ENCODE measurements at regions not wholly inside any gene's neighbourhood (a gene's known extent, or its start where the extent isn't known, plus 50 kb on each side); places are given as distances from the start of the nearest gene placed in this dataset.

DNA sequence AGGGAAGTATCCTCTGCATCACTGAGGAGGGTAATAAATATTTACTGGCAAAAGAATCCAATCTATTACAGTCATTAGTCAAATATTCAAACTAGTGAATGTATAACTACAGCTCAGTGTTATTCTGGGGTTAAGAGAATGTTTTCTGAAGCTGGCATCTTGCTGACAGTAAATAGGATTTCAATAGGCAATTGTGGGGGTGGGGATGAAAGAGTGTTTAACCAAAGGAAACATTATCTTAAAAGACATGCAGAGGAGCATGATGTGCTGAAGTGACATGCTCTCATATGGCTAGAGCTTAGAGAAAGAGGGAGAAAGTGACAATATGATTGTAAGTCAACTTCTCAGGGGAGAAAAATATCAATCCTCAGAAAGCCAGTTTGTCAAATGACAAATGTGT, 618.4 kb upstream of the RIOK2 start:
- H3K9me3 ChIP-seq (ENCODE audit: insufficient read depth in 2 of 2, low read depth in 1 of 2, low read length in 1 of 2), result peaks cover 13 to 16% of the 10 kb centered on the region in 2 experiments
- H3K18ac ChIP-seq (ENCODE audit: extremely low read depth, low read length), result no peak overlapping the region
- no peak overlapping the region for H3K4ac ChIP-seq (replicated peaks; ENCODE audit: insufficient read length, low read depth, low read length)
- no peak overlapping the region for H4K8ac ChIP-seq (ENCODE audit: extremely low read depth, insufficient read depth, low read length)
- no peaks in the 10 kb centered on the region for H3K79me1 ChIP-seq (ENCODE audit: low read depth, low read length)
- FAIRE-seq, result no peak
- no peak overlapping the region for H3K23ac ChIP-seq (ENCODE audit: insufficient read length)
- no peak overlapping the region for H2AFZ ChIP-seq (ENCODE audit: low read length)
- H3K4me2 ChIP-seq (ENCODE audit: insufficient read depth in 1 of 2, low read depth in 2 of 2, low read length in 2 of 2), result no peak overlapping the region
- H3K4me1 ChIP-seq (replicated peaks in 1 of 4; ENCODE audit: control insufficient read depth in 3 of 4, insufficient read depth in 4 of 4, low read length in 3 of 4), result no peaks in the 10 kb centered on the region
- POLR2A ChIA-PET (ENCODE audit: partially characterized antibody), result no interaction called here
- no peak overlapping the region for H2AK5ac ChIP-seq (ENCODE audit: low read depth, low read length)
- no peak overlapping the region for H4K5ac ChIP-seq (ENCODE audit: insufficient read length, low read depth, low read length)
- no peaks in the 10 kb centered on the region for H3K27me3 ChIP-seq (replicated peaks in 1 of 4; ENCODE audit: control insufficient read depth in 3 of 4, extremely low read depth in 1 of 4, insufficient read depth in 3 of 4, low read length in 3 of 4)
- H3K4me3 ChIP-seq (ENCODE audit: extremely low read depth in 1 of 4, insufficient read depth in 2 of 4, low read depth in 3 of 4, low read length in 4 of 4), result no peak overlapping the region
- H3K36me3 ChIP-seq (ENCODE audit: control insufficient read depth in 2 of 4, insufficient read depth in 4 of 4, low read length in 3 of 4), result no peaks in the 10 kb centered on the region
- no peaks in the 10 kb centered on the region for H3K23me2 ChIP-seq (ENCODE audit: low read depth, low read length)
- H3K14ac ChIP-seq (ENCODE audit: insufficient read length), result no peak overlapping the region
- H3K9ac ChIP-seq (replicated peaks in 1 of 4; ENCODE audit: extremely low read depth in 1 of 4, low read depth in 3 of 4, low read length in 3 of 4), result no peak overlapping the region
- CTCF ChIA-PET (ENCODE audit: partially characterized antibody), result no interaction called here
- H2BK20ac ChIP-seq (ENCODE audit: low read length), result no peak overlapping the region
- no peak overlapping the region for H2BK12ac ChIP-seq (ENCODE audit: low read depth, low read length)
- H4K20me1 ChIP-seq (replicated peaks in 1 of 2; ENCODE audit: control insufficient read depth in 1 of 2, insufficient read depth in 2 of 2, low read length in 2 of 2), result no peaks in the 10 kb centered on the region
- H4K91ac ChIP-seq (replicated peaks; ENCODE audit: insufficient read length, low read length), result no peak overlapping the region
- no peak overlapping the region for H2BK120ac ChIP-seq (replicated peaks; ENCODE audit: low read depth, low read length)
- H3K79me2 ChIP-seq (ENCODE audit: control insufficient read depth in 1 of 2, insufficient read depth in 2 of 2, low read length in 2 of 2), result no peaks in the 10 kb centered on the region
- no peak overlapping the region for H3K27ac ChIP-seq (ENCODE audit: low read depth, low read length)
- no peak overlapping the region for H2BK5ac ChIP-seq (ENCODE audit: low read depth, low read length)
- DNase-seq (ENCODE audit: low read depth in 1 of 2, low spot score in 2 of 2), result no peak
- no peak overlapping the region for H3K56ac ChIP-seq (replicated peaks; ENCODE audit: insufficient read length, low read depth, low read length)
- no peak overlapping the region for H2BK15ac ChIP-seq (ENCODE audit: low read length)
- TF ChIP-seq RFX5 (IDR thresholded peaks at IDR 0.05; ENCODE audit: borderline replicate concordance, low read depth, low read length) (no peak), TEAD4 (IDR thresholded peaks at IDR 0.05; ENCODE audit: low read depth, low read length) (no peak), HDAC6 (IDR thresholded peaks at IDR 0.05; ENCODE audit: low read depth, low read length) (no peak), BACH1 (IDR thresholded peaks at IDR 0.05; ENCODE audit: low read length) (no peak), JUND (IDR thresholded peaks at IDR 0.05; ENCODE audit: low read length) (no peak), CEBPB (IDR thresholded peaks at IDR 0.05; ENCODE audit: low read depth, low read length) (no peak), CHD2 (IDR thresholded peaks at IDR 0.05; ENCODE audit: low read length) (no peak), ASH2L (IDR thresholded peaks at IDR 0.05; ENCODE audit: low read length) (no peak), RXRA (IDR thresholded peaks at IDR 0.05; ENCODE audit: insufficient read depth, low read depth, low read length) (no peak), FOSL1 (IDR thresholded peaks at IDR 0.05; ENCODE audit: insufficient read depth, low read depth, low read length) (no peak), CTBP2 (IDR thresholded peaks at IDR 0.05; ENCODE audit: borderline replicate concordance, insufficient read depth, insufficient read length, low read length) (no peak), ATF2 (IDR thresholded peaks at IDR 0.05; ENCODE audit: low read length) (no peak), MAFK (IDR thresholded peaks at IDR 0.05; ENCODE audit: low read depth, low read length) (no peak), KDM4A (IDR thresholded peaks at IDR 0.05; ENCODE audit: low read depth, low read length, severe bottlenecking) (no peak)
- TF ChIP-seq, protein P1, sequence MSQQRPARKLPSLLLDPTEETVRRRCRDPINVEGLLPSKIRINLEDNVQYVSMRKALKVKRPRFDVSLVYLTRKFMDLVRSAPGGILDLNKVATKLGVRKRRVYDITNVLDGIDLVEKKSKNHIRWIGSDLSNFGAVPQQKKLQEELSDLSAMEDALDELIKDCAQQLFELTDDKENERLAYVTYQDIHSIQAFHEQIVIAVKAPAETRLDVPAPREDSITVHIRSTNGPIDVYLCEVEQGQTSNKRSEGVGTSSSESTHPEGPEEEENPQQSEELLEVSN (IDR thresholded peaks at IDR 0.05), result no peak

All from H1 (cell line).